CD4-positive, alpha-beta T cell treated with Interleukin-2 at 100 ng/mL for 4 hours (primary cell): ENCODE measurements at regions not wholly inside any gene's neighbourhood (a gene's known extent, or its start where the extent isn't known, plus 50 kb on each side); places are given as distances from the start of the nearest gene placed in this dataset.
"Not testable (repeated sequence)": the region's sequence is repeated elsewhere in the genome, so short reads cannot be mapped to it uniquely, and the experiment has no call there.

ENCODE experiments used
- DNase-seq: peaks from one replicate; pipeline ENCODE4 v3.0.0-alpha.2; 2020; ENCODE audit warnings: low spot score

DNA sequence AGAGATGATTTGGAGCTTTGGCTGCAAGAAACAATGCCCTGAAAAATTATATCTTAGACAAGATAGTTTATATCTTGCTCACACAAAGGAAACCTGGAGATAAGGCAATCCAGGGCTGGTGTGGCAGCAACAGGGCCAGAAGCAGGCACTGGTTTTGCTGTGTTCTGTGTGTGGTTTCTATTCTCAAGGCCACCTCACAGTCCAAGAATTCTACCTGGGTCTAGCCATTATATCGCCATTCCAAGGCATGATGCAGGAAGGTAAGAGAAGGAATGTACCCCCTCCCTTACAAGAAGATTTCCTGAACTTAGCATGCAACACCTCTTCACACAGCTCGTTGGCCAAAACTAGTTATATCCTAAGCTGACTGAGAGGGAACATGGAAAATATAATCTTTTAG lies 74.5 kb upstream of the MEGF10 start:
- no peak for DNase-seq

DNA sequence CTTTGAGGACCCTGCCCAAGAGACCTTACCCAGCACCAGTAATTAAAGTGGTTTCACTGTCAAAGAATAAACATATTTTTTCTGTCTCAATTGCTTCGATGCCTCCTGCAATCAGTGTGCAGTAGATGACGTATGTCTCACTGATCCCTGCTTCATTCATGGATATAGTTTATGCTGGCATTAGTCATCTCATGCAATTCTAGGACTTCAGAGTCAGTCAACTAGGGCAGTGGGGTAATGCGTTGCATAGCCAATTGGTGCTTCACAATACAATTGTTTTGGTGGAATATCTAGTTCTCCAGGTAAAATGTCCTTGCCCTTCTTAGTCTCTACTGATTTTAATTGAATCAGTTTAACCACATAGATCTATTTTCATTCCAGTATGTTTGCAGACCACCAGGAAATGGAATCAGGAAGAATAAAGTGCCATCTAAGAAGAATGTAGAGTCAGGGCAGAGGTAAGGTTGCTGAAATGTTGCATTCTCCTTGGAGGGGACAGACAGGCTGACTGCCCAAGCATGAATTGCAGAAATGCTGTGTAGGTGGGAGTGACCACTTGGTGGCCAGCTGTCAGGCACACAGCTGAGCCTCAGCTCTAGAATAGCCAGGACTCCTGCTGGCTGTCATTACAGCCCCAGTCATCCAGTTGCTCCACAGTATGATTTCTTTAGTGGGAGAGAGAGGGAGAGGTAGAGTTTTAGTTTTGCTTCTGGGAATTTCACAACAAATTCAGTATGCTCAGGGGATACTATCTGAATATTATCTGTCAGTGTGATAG lies 73.5 kb upstream of the MEGF10 start:
- DNase-seq, result no peak

DNA sequence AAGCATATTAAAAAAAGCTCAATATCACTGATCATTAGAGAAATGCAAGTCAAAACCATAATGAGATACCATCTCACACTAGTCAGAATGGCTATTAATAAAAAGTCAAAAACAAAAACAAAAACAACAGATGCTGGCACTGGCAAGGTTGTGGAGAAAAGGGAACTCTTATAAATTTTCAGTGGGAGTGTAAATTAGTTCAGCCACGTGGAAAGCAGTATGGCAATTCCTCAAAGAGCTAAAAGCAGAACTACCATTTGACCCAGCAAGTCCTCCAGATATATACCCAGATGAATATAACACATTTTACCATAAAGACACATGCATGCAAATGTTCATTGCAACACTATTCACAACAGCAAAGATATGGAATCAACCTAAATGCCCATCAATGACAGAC lies 68.7 kb upstream of the MEGF10 start:
- DNase-seq, result not testable (repeated sequence)

DNA sequence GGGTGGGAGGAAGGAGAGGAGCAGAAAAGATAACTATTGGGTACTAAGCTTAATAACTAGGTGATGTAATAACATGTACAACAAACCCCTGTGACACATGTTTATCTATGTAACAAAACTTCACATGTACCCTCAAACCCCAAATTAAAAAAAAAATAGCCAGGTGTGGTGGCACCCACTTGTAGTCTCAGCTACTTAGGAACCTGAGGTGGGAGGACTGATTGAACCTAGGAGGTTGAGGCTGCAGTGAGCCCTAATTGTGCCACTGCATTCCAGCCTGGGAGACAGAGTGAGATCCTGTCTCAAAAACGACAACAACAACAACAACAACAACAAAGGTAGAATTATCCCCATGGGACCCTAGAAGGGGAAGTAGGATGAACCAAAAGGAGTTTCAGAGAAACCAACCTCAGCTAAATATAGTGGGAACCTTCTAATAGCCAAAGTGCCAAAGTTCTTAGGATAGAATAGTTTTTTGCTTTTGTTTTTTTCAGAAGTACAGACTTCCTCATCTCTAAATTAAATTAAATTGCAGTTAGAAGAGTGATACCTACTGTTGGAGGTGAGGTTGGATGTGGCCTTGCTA lies 67.9 kb upstream of the MEGF10 start:
- not testable (repeated sequence) for DNase-seq

DNA sequence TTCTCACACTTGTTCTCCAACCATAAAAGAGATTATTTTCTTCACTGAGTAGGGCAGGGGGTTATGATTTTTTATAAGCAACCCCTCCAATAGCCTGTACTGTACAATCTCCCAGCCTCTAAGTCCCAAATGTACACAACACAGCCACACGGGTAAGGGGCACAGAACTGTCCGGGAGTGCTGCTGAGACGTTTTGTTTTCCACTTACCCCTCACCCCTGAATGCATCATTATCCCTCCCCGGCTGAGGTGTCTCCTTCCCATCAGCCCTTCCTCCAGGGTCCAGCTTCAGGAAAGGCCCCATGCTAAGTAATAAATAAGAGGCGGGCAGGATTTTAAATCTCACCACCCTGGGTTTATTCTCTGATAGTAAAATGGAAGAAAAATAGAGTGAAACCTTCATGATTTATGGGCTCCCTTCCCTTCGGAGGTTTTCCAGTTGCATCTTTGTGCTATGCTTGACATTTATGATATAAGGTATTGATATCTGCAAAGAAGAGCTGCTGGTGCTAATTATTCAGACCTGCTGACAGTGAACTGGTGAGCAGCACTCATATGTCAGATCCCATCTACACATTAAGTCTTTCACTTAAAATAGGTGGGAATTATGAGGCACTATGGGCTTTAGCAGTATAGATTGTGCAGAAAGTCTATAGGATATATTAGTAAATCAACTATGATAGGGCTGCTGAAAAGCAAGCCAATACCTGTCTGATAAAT lies 67.2 kb upstream of the MEGF10 start:
- no peak for DNase-seq

DNA sequence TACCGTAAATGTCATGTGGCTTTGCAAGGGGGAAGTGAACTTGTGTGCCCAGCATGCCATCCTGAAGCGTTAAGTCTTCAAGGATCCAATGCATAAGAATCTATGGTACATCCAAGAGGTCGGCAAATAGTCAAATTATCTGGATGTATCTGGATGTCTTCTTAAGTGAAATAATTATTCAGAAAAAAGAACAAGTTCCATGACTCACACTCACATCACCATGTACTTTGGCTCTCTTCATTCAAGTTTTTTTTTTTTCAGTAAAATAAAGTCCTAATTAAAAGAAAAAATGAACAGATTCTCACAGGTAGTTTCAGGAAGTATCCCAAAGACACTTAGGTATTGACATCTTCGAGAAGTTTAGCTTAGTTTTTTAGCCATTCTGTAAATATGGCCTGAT lies 62.7 kb upstream of the MEGF10 start:
- DNase-seq, result no peak

DNA sequence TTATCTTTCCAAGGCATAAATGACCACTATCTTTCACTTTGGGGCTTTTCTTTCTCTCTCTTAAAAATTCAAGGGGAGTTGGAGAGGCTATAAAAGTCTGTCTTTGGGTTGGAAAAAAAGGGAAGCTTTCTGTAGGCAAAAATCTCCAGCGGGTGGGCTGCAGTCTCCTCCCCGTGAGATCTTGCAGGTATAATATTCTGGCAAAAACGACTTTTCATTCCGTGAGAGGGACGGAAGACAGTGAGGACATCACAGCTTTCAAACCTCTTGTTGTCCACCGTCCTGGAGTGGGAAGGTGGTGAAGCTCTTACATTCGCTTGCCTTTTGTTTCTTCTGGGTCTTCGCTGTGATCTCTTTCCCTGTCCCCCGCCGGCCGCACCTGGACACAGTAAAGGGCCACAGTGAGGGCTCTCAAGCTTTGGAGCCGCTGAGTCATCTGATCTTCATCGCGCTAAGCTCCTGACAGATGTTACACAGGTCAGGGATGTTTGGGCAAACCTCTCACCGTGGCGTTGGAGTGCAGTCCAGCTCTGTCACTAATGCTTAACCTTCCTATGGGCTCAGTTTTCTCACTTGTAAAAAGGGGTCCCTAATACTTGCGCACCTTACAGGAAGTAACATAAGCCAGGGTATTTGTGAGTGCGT lies 61.9 kb upstream of the MEGF10 start:
- DNase-seq, result no peak

DNA sequence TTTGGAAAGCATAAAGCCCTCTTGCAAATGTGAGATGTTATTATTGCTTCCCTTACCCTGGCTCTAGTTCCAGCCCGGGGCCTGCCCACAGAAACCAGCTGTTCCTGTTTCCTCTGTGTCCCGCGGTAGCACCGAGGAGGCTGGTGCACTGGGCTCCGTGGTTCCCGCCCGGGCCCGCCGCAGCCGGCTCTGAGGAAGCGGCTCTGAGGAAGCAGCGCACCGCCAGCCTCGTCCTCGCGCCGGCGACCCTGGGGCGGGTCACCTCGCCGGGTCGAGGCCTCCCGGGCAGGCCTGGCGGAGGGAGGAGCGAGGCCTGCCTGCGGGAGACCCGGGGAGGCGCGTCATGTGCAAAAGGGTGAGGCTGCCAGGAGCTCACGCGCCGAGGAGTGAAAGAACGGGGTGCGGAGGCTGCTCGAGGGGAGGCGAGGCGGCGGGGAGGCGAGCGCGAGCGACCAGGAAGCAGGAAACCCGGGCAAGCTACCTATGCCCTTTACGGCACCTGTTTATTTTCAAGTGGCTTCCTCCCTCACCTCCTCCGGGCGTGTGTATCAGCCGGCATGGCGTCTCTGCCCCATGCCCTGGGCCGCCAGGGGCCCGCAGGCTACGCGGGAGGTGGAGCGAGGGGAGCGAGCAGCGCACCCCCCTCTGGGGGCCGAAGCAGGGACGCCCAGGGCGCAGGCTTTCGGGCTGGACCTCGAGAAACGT lies 61.3 kb upstream of the MEGF10 start:
- DNase-seq, result peak; percentile 48

DNA sequence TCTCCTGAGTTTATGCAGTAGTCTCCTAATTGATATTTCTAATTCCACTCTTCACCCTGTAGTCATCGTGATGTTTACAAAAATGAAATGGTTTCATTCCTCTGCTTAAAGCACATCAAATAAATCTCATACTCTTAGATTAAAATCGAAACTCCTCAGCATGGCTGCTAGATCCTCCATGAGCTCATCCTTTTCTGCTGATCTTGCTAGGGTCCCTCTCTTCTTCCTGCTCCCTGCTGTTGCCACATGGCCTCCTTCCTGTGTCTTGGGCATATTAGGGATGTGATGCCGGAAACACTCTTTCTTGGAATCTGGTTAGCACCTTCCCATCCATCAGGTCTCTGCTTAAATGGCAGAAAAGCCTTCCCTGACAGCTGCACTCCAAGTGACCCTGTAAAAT lies 59.5 kb upstream of the MEGF10 start:
- no peak for DNase-seq

DNA sequence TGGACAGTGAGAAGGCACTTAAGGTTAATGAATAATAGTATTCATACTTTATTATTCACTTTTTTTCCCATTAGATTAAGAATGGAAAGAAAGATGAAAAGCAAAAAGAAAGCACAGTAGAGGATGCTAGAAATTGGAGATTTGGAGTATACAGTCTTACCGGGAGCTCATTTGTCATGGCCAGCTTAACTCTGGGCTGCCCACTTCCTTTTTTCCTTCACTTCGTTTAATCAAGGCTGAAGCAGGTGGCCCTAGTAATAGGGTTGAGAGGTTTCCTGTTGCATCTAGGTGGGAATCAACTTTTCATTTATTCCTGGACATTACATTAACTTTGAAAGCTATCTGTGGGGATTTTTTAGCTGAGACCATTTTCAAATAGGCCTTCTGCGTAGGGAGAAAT lies 57.0 kb upstream of the MEGF10 start:
- DNase-seq, result no peak

DNA sequence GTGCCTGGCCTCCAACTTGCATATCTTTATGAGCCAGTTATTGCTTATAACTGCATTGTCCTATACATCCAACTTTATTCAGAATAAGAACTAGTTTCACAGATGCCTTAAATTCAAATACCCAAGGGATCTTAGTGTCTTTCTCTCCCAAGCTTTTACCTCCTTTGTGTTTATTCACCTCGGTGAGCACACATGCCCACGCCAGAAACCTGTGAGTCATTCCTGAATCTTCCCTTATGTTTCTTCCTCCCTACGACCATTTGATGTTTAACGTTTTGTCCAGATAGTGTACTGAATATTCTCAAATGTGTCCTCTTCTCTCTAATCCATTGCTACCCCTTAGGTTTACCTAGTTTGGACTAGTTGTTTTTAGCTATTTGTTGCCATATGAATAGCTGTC lies 55.5 kb upstream of the MEGF10 start:
- DNase-seq, result no peak

DNA sequence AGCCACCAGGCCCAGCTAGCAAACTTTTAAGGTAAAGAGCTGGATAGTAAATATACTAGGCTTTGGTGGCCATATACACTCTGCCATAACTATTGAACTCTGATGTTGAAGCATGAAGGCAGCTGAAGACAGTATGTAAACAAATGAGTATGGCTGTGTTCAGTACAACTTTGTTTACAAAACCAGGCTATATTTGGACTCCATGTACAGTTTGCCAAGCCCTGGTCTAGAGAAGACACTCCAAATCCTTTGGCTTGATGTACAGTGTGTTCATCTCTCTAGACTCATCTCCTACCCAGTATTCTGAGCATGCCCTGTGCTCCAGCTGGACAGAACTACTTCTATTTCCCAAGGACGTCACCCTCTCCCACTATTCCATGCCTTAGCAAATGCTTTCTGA lies 54.3 kb upstream of the MEGF10 start:
- DNase-seq, result no peak
